ENCODE measurements at regions not wholly inside any gene's neighbourhood (a gene's known extent, or its start where the extent isn't known, plus 50 kb on each side); places are given as distances from the start of the nearest gene placed in this dataset.

- TF ChIP-seq POLR2A (IDR thresholded peaks at IDR 0.05; ENCODE audit: low read length) = no peak
- TF ChIP-seq GATA1 (IDR thresholded peaks at IDR 0.05; ENCODE audit: low read depth, low read length) = no peak
Measured at GRCh38 chr2:173555833-173556232, 201.2 kb downstream of the CDCA7 start.

All from erythroblast (primary cell).